AG20443 (cell line): ENCODE measurements at regions not wholly inside any gene's neighbourhood (a gene's known extent, or its start where the extent isn't known, plus 50 kb on each side); places are given as distances from the start of the nearest gene placed in this dataset.
"Not testable (repeated sequence)": the region's sequence is repeated elsewhere in the genome, so short reads cannot be mapped to it uniquely, and the experiment has no call there.

Source experiments
- DNase-seq: peaks from one replicate; pipeline ENCODE4 v3.0.0; 2012; ENCODE audit warnings: low spot score, mixed read lengths

DNA sequence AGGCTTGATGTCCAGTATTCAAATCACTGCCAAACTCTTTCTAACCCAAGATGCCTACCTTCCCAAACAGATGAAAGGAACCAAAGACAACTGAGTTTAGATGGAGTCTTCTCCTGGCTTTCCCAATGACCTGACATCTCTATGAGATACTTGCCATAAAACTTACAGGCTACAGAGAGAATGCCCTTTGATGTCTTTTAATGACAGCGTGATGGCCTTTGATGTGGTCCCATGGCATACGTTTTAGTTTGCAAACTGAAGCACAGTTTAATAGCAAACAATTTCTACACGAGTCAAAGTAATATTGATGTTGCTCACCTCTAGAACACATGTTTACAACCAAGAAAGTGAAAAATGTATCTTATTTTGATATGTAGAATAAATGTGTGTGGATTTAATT is 73.2 kb downstream of the ZIC4 start:
- no peak for DNase-seq

DNA sequence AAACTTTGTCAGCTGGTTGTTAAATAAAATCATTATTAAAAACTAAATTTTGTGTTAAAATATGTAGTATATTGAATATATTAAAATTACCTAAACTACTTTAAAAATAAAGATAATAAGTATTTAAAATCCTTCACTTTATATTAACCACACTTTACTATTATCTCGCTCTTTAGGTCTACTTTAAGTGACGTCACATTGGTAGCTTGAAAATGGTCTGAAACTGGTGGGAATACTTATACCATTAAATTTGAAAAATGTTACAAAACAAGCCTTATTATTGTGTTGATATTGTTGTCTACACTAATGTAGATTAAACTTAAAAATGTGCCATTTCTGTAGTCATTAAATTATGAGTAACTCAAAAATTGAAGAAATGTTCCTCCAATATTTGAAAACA is 77.6 kb downstream of the ZIC4 start:
- DNase-seq, result no peak

DNA sequence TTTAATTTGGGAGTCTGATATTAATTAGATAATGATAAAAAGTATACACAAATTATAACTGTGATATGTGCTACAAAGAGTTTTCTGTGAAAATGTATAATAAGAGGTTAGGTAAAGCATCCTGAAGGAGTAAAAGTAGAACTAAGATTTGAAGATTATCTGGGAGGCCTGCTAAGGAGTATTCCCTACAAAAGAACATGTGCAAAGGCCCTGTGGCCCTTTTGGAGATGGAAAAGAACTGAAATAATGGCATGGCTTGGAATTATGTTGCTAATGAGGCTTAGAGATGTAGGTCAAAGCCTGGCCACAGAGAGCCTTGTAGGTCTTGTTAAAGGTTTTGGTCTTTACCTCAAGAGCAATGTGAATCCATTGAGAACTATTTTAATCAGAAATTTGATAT is 82.0 kb downstream of the ZIC4 start:
- DNase-seq, result no peak

DNA sequence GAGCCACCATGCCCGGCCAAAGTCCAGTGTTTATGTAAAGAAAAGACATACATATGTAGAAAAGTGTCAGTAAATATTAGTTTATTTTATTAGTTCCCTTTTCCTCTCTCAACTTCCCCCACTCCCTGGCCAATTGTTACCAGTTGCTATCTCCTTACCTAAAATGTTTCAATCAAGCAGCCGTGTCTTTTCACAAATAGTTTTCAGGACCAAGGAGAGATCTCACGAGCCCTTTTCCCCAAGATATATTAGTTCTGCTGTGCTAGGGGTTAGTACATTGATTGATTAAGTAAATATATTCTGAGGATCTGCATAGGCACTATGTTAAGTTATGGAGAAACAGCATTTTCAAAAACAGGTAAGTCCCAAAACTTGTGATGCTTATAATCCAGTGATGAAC is 87.4 kb downstream of the ZIC4 start:
- DNase-seq, result peak; percentile 16

DNA sequence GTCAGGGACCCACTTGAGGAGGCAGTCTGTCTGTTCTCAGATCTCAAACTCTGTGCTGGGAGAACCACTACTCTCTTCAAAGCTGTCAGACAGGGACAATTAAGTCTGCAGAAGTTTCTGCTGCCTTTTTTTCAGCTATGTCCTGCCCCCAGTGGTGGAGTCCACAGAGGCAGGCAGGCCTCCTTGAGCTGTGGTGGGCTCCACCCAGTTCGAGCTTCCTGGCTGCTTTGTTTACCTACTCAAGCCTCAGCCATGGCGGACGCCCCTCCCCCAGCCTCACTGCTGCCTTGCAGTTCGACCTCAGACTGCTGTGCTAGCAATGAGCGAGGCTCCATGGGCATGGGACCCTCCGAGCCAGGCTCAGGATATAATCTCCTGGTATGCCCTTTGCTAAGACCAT is 89.3 kb downstream of the ZIC4 start:
- not testable (repeated sequence) for DNase-seq

DNA sequence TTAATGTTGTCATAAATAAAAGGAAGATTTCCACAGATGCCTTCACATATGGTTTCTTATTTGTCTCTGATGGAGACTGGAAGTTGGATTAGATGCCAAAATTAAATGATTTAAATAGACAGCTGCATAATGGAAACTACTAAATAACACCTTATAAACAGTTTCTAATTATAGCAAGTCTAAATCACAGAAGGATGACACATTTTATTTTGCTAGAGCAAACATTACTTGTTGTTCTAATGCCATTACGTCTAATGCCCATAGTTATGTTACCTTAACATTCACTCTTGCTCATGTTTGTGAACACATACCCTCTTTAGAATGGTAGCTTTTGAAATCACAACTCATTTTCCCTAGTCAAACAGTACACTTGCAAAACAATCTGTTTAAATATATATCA is 92.8 kb downstream of the ZIC4 start:
- no peak for DNase-seq

DNA sequence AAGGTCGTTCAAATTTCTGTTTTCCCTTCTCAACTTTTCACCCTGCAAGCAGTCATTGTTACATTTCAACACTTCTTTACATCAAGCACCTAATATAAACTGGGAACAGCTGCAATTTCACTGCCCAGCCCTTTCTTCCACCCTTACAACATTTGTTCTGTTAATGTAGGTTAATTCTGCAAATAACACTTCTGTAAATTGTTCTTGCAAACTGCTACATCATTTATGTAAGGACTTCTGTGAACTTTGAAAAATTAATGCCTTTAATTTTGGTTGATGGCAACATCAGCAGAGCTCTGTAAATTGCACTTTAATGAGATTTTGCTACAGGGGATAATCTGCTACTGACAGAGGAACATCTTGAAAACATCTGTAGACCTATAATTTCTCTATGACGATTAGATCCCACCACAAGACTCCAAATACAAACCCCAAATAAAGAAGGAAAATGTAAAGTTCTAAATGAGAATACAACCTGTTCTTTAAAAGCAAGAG is 93.5 kb downstream of the ZIC4 start:
- no peak for DNase-seq

DNA sequence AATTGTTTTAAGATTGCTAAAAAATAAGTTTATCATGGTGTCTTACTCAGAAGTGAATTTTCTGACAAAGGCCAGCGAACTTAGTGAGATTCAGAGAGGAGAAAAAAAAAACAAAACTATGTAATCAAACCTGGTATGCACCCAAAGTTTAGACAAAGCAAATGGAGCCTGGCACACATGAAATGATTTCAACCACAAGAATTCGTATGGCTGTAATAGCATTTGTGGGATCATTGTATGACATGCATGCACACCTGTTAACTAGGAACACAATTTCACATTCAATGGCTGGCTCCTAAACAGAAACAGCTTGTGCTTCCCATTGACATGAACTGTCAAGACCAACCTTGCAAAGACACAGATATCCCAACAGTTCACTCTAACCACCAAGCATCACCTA is 94.6 kb downstream of the ZIC4 start:
- DNase-seq, result no peak

DNA sequence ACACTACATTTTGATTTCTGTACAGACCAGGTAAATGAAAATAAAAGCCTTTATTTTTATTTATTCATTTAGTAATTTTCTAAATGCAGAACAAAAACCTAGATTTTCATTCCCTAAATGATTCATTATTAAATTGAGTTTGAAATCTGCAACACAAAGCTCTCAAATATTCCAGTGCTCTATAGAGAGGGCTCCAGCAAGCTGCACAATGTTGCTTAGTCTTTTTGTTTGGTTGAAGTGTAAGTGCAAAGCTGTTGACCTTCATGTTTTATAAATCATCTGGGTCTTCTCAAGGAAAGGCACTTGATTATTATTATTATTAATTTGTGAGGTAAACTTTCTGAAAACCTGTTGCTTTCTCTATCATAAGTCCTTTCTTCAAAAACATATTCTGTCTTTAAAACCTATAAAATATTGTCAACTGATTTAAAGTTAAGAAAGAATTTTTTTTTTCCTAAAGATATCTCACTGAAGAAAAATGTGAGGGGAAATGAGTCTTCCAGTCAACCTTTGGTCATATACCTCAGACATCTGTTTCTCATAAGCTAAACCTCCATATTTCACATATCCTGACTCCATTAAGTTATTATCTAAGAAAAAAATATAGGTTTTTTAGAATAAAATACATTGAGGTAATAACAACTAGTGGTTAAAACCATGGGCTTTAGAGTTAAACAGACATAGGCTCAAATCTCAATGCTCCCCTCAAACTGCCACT is 100.7 kb downstream of the ZIC4 start:
- peak; percentile 13 for DNase-seq

DNA sequence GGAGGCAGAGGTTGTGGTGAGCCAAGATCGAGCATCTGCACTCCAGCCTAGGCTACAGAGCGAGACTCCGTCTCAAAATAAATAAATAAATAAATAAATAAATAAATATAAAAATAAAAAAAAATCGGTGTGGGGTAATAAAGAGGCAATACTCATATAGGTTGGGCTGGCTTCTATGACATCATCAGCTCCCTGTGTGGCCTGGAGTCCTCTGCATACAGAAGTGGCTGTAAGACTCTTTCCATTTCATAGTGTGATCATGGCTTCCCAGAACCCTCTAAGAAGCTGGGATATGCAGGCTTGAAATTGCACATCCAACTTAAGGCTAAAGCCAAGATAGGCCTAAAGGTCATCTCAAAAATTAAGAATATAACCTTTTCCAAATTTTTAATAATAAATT is 101.6 kb downstream of the ZIC4 start:
- DNase-seq, result no peak

DNA sequence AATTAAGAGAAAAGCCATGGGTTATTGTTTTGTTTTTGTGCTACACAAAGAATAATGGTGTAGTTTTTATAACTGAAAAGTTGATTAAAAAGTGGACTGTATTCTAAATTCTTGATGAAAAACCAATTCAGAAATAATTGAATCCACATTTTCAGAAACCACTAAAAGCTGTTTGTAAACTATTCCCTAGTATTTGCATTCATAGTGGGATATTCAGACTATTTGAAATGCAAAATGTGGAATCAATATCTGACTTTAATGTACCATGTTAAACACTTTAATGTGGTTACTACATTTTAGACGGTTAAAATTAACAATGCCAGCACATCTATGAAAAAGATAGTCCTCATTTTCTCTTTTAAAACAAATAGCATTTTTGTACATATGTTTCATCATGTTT is 104.6 kb downstream of the ZIC4 start:
- DNase-seq, result no peak

DNA sequence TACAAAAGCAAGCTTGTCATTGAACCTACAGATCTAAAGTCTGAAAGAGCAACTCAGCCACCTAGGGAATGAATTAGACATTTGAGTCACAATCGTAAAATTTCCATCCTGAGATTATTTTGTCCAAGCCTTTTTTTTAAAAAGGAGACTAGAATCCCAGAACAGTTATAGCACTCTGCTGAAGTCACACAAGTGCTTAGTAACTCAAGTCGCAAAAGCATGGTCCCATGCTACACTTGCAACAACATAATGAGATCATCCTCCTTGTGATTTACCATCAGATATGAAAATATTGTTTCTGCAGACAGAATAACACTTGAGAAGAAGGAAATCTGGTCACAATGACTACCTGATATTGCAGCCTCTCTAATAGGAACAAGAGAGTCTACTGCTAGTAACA is 106.7 kb downstream of the ZIC4 start:
- DNase-seq, result no peak

DNA sequence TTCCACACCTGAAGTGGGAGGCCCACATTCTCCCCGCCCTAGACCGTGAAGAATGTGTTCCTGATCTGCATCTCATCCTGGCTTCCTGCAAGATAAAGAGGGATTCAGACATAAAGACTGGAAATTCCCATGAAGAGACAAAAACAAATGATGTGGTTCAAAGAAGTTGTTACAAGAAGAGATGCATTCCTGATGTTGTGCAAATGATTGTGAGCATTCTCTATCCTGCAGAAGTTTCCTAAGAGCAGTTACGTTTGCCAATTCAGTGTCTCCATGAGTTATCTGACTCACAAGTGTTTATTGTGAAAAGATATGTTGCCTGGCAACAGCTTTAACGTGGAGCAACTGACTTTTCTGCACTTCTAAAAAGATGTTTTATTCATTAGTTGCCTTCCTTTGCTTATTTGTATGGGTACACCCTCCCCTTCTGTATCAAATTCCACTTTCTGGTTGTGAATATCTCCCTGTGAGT is 107.8 kb downstream of the ZIC4 start:
- peak; percentile 80 for DNase-seq

DNA sequence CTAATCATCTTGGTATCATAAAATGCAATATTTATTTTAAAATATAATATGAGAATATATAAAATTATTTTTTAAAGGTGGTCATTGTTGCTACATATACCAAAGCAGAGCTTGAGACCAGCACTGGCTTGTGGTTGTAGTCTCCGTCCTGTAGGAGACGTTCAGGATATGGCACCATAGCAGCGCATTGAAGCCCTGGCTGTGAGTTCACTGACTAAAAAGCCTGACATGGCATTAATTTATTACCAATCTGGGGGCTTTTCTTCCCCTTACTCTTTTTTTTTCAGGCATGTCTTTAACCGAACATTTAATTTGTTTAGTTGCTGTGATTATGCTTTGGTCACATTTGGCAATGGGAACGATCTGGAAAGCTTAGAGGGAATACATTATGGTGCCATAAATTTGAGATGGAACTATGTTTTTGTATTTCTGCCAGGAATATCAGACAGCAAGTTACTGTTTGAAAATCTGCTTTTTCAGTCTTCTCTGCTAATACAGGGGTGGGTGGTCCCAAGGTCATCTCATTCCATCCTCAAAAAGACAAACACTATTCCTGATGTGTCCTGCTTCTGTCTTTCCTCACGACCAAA is 108.5 kb downstream of the ZIC4 start:
- no peak for DNase-seq

DNA sequence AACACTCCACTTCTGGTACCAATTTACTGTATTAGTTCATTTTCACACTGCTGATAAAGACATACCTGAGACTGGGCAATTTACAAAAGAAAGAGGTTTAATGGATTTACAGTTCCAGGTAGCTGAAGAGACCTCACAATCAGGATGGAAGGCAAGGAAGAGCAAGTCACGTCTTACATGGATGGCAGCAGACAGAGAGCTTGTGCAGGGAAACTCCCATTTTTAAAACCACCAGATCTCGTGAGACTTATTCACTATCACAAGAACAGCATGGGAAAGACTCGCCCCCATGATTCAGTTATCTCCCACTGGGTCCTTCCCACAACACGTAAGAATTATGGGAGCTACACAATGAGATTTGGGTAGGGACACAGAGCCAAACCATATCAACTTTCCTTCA is 119.0 kb downstream of the ZIC4 start:
- not testable (repeated sequence) for DNase-seq

DNA sequence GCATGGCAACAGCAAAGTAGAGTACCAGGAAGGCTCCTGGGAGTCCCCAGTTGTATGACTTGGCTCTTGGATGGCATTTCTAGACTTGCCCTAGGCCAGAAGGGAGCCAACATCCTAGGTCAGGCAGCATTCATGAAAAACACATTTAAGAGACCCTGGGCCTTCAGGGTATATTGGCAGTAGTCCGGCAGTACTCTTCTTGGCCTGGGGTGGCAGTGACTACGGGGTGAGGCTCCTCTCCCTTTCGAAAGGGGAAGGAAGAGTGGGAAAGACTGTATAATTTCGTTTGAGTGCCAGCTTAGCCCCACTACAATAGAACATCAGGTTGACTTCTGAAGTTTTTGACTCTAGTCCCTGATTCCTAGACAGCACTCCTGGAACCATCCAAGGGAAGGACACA is 136.4 kb downstream of the ZIC4 start:
- no peak for DNase-seq

DNA sequence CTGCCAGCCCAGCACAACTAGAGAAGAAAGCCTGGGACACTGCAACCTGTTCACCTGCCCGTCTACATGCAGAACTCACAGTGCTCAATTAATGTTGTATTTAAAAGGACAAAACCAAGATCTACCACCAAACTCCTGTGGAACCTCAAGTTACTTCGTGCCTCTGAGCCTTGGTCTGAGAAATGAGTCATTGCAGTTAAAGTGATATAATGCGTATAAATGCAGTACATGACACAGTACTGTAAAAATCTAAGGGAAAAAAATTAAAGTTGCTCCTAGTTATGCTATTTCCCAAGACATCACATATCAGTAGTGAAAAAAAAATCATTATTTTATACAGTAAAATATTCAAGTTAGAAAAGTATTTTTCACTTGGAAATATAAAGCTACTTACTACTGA is 138.9 kb downstream of the ZIC4 start:
- DNase-seq, result no peak

DNA sequence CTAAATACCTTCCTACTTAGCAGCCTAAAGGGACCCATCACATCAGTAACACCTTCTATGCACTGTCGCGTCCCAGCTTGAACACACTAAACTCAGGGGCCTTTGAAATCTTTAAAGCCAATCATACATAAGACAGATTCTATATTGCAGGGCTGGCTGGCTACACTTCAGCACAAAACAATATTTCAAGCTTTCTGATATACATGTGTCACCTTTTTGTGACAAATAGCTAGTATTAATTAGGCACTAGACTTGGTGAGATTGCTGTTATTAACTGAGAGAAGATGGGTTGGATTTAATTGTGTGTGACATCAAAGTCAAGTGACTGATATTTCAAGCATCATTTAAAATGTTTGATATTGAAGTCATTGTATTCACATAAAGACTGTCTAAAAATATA is 148.4 kb downstream of the ZIC4 start:
- no peak for DNase-seq

DNA sequence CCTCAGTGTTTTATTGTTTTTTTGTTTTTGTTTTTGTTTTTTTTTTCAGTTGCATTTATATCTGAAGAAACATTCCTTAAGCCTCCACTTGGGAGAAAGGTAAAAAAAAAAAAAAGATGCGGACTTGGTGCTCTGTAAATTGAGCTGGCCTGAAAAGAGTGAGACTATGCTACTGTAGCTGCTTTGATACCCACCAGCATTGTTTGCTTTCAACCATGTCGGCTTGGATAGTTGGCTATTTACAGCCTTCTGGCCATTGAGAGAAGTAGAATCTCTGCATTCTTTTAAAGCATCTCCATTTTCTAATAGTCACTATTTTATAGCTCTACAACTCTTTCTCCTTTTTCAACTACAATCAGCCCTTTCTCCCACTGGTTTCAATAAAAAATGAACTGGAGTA is 149.6 kb downstream of the ZIC4 start:
- no peak for DNase-seq

DNA sequence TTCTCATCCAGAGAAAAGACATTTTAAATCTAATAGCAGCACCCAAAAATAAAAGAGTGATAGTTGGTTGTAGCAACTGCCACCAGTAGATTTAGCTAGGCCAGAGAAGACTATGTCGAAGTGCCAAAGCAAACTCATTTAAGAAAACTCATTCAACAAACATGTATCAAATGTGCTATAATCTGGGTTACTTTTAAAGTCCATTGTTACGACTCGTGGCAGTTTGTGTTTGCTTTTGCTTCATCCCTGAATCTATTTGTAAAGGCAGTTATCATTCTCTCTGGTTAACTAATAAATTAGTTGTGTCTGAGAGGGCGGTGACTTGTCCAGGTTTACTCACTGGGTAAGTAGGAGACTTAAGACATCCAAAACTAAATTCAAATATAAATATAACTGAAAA is 159.4 kb downstream of the ZIC4 start:
- no peak for DNase-seq

DNA sequence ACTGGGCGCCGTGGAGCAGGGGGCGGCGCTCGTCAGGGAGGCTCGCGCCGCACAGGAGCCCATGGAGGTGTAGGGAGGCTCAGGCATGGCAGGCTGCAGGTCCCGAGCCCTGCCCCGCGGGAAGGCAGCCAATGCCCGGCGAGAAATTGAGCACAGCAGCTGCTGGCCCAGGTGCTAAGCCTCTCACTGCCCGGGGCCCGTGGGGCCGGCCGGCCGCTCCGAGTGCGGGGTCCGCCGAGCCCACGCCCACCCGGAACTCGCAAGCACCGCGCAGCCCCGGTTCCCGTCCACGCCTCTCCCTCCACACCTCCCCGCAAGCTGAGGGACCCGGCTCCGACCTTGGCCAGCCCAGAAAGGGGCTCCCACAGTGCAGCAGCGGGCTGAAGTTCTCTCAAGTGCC is 160.7 kb downstream of the ZIC4 start:
- DNase-seq, result not testable (repeated sequence)

DNA sequence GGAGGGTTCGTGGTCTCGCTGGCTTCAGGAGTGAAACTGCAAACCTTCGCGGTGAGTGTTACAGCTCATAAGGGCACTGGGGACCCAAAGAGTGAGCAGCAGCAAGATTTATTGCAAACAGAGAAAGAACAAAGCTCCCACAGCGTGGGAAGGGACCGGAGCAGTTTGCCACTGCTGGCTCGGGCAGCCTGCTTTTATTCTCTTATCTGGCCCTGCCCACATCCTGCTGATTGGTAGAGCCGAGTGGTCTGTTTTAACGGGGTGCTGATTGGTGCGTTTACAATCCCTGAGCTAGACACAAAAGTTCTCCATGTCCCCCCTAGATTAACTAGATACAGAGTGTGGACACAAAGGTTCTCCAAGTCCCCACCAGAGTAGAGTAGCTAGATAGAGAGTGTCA is 161.3 kb downstream of the ZIC4 start:
- DNase-seq, result not testable (repeated sequence)

DNA sequence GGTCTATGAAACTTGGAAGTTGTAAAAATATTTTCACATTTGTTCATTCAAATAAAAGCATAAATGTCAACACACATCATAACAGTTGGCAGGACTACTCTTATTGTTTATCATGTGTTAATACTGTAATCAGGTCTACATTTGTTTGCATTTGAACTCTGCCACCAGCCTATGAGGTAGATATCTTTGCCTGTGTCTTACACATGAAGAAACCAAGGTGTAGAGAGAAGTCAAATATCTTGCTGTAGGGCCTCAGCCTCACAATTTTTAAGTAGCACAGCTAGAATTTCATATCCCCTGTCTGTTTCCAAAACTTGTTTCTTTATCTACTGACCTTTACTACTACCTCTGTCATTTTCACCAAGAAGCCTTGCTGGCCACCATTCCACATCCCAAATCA is 161.9 kb downstream of the ZIC4 start:
- no peak for DNase-seq

DNA sequence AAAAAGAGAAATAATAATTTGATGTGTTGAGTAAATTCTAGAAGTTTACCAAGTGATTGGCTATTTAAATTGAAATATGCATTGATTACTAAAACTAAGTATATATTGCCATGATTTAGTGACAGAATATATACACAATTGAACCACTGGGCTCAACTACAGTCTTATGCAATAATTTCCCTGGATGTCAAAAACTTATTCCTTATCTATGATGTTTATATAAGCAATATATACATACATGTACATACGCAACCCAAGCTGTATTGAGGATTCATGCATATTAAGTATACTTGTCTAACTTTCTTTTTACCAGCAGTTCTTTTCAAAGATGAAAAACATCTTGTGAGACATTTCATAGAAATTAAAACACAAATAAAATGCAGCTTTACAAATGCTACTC is 165.8 kb downstream of the ZIC4 start:
- DNase-seq, result no peak
